HCT116 (cell line): ENCODE measurements at regions not wholly inside any gene's neighbourhood (a gene's known extent, or its start where the extent isn't known, plus 50 kb on each side); places are given as distances from the start of the nearest gene placed in this dataset.

Source experiments
- ATAC-seq: fragments of 200-7000 bp; cut with Tn5 transposase; 2 replicates; pipeline ENCODE4 v1.9.1; 2020; ENCODE audit warnings: mild to moderate bottlenecking, moderate library complexity
- BruUV-seq: library from RNA; stranded (reverse); fragments of 400-500 nt; replicated peaks from 2 replicates; lab custom pipeline; 2021; lab: Mats Ljungman, UMichigan
- CTCF ChIA-PET: fragments of 300-600 bp; sonication (Branson Sonifier 250); formaldehyde crosslinking; loops from one replicate; lab custom pipeline; 2021; ENCODE audit warnings: antibody characterized with exemption; lab: Charles Lee
- POLR2A ChIA-PET: fragments of 300-600, 350-600 bp; sonication (Branson Sonifier 250); formaldehyde crosslinking; loops from one replicate; lab custom pipeline; 2021; ENCODE audit warnings: antibody characterized with exemption; lab: Charles Lee
- RAD21 ChIA-PET, 2 experiments: fragments of 300-600 bp; sonication (Branson Sonifier 250); formaldehyde crosslinking; loops; one replicate each; lab custom pipeline; 2023; ENCODE audit warnings: low total read pairs in 2 of 2; ENCODE audit not compliant: uncharacterized antibody in 2 of 2, unreplicated experiment in 2 of 2, low non-redundant PET in 1 of 2; lab: Charles Lee
- DNase-seq: peaks from one replicate; pipeline ENCODE4 v3.0.0-alpha.2; 2010; ENCODE audit warnings: low read depth, low spot score
- H2AFZ ChIP-seq: fragments of 200-600 bp; shearing (Covaris generic), sonication (generic); 2 replicates; pipeline ENCODE4 v1.6.1; 2017; ENCODE audit warnings: low read depth, mixed run types, mixed read lengths, antibody characterized with exemption, low read length; ENCODE audit not compliant: poor library complexity, severe bottlenecking
- H3K27ac ChIP-seq: 2 replicates; pipeline ENCODE4 v1.5.1; 2012; ENCODE audit warnings: low read depth, low read length
- H3K27me3 ChIP-seq: fragments of 200-600 bp; sonication (generic); 2 replicates; pipeline ENCODE4 v1.6.1; 2016; ENCODE audit warnings: mixed run types, low read length, mixed read lengths; ENCODE audit not compliant: insufficient read depth
- H3K36me3 ChIP-seq, 2 experiments: fragments of 200-500 bp in 1 of 2; fragments of 200-600 bp in 1 of 2; sonication (Bioruptor generic) in 1 of 2; sonication (generic) in 1 of 2; 2 replicates each; pipeline versions ENCODE4 v1.5.1 to v1.6.1; 2014 to 2016; ENCODE audit warnings: low read length in 2 of 2, inconsistent platforms in 1 of 2, mixed read lengths in 1 of 2, mixed run types in 1 of 2; ENCODE audit not compliant: insufficient read depth in 2 of 2, control insufficient read depth in 1 of 2
- H3K4me1 ChIP-seq, 2 experiments: fragments of 200-600 bp in 1 of 2; sonication (generic) in 1 of 2; 2 replicates each; pipeline versions ENCODE4 v1.5.1 to v1.6.1; 2012 to 2017; ENCODE audit warnings: low read length in 2 of 2, inconsistent platforms in 1 of 2, mild to moderate bottlenecking in 1 of 2, mixed read lengths in 1 of 2, mixed run types in 1 of 2, moderate library complexity in 1 of 2; ENCODE audit not compliant: insufficient read depth in 2 of 2, control insufficient read depth in 1 of 2
- H3K4me2 ChIP-seq: fragments of 200-600 bp; sonication (generic); 2 replicates; pipeline ENCODE4 v1.6.1; 2017; ENCODE audit warnings: mixed run types, low read length, mixed read lengths
- H3K4me3 ChIP-seq, 2 experiments: fragments of 200-600 bp in 1 of 2; sonication (generic) in 1 of 2; replicated peaks in 1 of 2; 2 replicates each; pipeline ENCODE4 v1.5.1; 2011 to 2016; ENCODE audit warnings: low read length in 2 of 2, control low read depth in 1 of 2, low read depth in 1 of 2, mild to moderate bottlenecking in 1 of 2, mixed read lengths in 1 of 2, mixed run types in 1 of 2
- H3K79me2 ChIP-seq: fragments of 200-600 bp; sonication (generic); 2 replicates; pipeline ENCODE4 v1.6.1; 2017; ENCODE audit warnings: mild to moderate bottlenecking, mixed run types, low read length, moderate library complexity, mixed read lengths; ENCODE audit not compliant: insufficient read depth
- H3K9ac ChIP-seq: fragments of 200-600 bp; sonication (generic); 2 replicates; pipeline ENCODE4 v1.6.1; 2016; ENCODE audit warnings: low read length, mixed read lengths
- H3K9me2 ChIP-seq: fragments of 200-600 bp; sonication (generic), shearing (Covaris generic); 2 replicates; pipeline ENCODE4 v1.6.1; 2017; ENCODE audit warnings: mixed run types, mild to moderate bottlenecking, moderate library complexity; ENCODE audit not compliant: insufficient read depth
- H3K9me3 ChIP-seq, 2 experiments: fragments of 200-500 bp in 1 of 2; fragments of 200-600 bp in 1 of 2; sonication (Bioruptor generic) in 1 of 2; sonication (generic) in 1 of 2; 2 replicates each; pipeline ENCODE4 v1.6.1; 2014 to 2017; ENCODE audit warnings: low read length in 2 of 2, mixed read lengths in 2 of 2, inconsistent platforms in 1 of 2, low read depth in 1 of 2, mild to moderate bottlenecking in 1 of 2, mixed run types in 1 of 2, moderate library complexity in 1 of 2; ENCODE audit not compliant: control insufficient read depth in 1 of 2, insufficient read depth in 1 of 2
- H4K20me1 ChIP-seq: fragments of 200-600 bp; sonication (generic), shearing (Covaris generic); 2 replicates; pipeline ENCODE4 v1.6.1; 2017; ENCODE audit warnings: mixed run types, mild to moderate bottlenecking, moderate library complexity; ENCODE audit not compliant: insufficient read depth
- ELF1 ChIP-seq: IDR thresholded peaks from 2 replicates; pipeline ENCODE4 v1.6.1; 2012; ENCODE audit warnings: low read depth, borderline replicate concordance
- EZH2 ChIP-seq: fragments of 200-600 bp; sonication (generic); IDR thresholded peaks from 2 replicates; pipeline ENCODE4 v1.6.1; 2017; ENCODE audit warnings: antibody characterized with exemption, mixed run types
- JUND ChIP-seq: IDR thresholded peaks from 2 replicates; pipeline ENCODE4 v1.6.1; 2012
- POLR2AphosphoS5 ChIP-seq: IDR thresholded peaks from 2 replicates; pipeline ENCODE4 v1.6.1; 2011; ENCODE audit warnings: mild to moderate bottlenecking, low read depth, low read length, moderate library complexity
- SIN3A ChIP-seq: IDR thresholded peaks from 2 replicates; pipeline ENCODE4 v1.6.1; 2012; ENCODE audit warnings: low read depth
- SP1 ChIP-seq: IDR thresholded peaks from 2 replicates; pipeline ENCODE4 v1.6.1; 2012; ENCODE audit warnings: low read depth
- SRF ChIP-seq: IDR thresholded peaks from 2 replicates; pipeline ENCODE4 v1.6.1; 2012; ENCODE audit warnings: low read depth
- YY1 ChIP-seq: IDR thresholded peaks from 2 replicates; pipeline ENCODE4 v1.6.1; 2011; ENCODE audit warnings: low read length, low read depth, moderate library complexity, mild to moderate bottlenecking; ENCODE audit not compliant: insufficient replicate concordance; ENCODE audit errors: extremely low read depth
- ZNF274 ChIP-seq: fragments of 200-500 bp; sonication (Bioruptor generic); IDR thresholded peaks from 2 replicates; pipeline ENCODE4 v1.6.1; 2014; ENCODE audit warnings: mild to moderate bottlenecking, low read depth, low read length, inconsistent platforms
- intact Hi-C: fragments of 100-400 bp; cut with micrococcal nuclease; formaldehyde crosslinking; loops from 2 replicates; pipeline ENCODE4 v1.10.0; 2022
- TF ChIP-seq, protein P1 (sequence below): IDR thresholded peaks from 2 replicates; pipeline ENCODE4 v1.6.1; 2012; ENCODE audit warnings: low read depth

DNA sequence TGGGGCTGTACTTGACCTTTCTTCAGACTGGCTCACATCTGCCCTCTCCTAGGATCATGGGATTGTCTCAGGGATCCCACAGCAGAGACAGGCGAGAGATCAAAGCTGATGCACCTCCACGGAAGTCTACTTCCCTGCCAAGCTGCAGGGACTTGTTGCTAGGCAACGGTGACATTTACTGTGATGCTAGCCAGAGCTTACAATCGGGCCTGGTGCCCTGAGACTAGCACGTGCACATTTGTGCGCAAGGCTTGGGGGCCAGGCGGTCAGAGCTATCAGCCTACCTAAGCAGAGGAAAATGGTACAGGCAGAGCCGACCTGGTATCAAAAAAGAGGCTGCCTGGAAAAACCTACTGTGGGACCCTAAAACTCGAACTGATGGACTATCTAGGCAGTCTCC is 607.3 kb upstream of the TSPY4 start:
- intact Hi-C loops, result no loop called here
- Histone ChIP-seq H3K9me3 (no peaks in the 10 kb centered on the region), H3K36me3 (no peaks in the 10 kb centered on the region), H2AFZ (no peak overlapping the region), H3K4me3 (no peak overlapping the region), H4K20me1 (no peaks in the 10 kb centered on the region), H3K4me1 (no peaks in the 10 kb centered on the region), H3K9ac (no peak overlapping the region), H3K27ac (no peak overlapping the region), H3K4me2 (no peak overlapping the region), H3K9me2 (no peaks in the 10 kb centered on the region), H3K79me2 (no peaks in the 10 kb centered on the region), H3K27me3 (no peaks in the 10 kb centered on the region)
- ChIA-PET CTCF (no interaction called here), POLR2A (no interaction called here)
- no TSS peak for BruUV-seq
- DNase-seq (no peak), ATAC-seq (no peak)
- TF ChIP-seq EZH2 (no peak), SRF (no peak), SP1 (no peak), ZNF274 (no peak), YY1 (no peak), SIN3A (no peak), POLR2AphosphoS5 (no peak), JUND (no peak), ELF1 (no peak)
- TF ChIP-seq, protein P1, sequence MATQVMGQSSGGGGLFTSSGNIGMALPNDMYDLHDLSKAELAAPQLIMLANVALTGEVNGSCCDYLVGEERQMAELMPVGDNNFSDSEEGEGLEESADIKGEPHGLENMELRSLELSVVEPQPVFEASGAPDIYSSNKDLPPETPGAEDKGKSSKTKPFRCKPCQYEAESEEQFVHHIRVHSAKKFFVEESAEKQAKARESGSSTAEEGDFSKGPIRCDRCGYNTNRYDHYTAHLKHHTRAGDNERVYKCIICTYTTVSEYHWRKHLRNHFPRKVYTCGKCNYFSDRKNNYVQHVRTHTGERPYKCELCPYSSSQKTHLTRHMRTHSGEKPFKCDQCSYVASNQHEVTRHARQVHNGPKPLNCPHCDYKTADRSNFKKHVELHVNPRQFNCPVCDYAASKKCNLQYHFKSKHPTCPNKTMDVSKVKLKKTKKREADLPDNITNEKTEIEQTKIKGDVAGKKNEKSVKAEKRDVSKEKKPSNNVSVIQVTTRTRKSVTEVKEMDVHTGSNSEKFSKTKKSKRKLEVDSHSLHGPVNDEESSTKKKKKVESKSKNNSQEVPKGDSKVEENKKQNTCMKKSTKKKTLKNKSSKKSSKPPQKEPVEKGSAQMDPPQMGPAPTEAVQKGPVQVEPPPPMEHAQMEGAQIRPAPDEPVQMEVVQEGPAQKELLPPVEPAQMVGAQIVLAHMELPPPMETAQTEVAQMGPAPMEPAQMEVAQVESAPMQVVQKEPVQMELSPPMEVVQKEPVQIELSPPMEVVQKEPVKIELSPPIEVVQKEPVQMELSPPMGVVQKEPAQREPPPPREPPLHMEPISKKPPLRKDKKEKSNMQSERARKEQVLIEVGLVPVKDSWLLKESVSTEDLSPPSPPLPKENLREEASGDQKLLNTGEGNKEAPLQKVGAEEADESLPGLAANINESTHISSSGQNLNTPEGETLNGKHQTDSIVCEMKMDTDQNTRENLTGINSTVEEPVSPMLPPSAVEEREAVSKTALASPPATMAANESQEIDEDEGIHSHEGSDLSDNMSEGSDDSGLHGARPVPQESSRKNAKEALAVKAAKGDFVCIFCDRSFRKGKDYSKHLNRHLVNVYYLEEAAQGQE, result no peak
- TF ChIP-seq, all 23 proteins: peak for 0
- RAD21 ChIA-PET, result no interaction called here
